GM18498 (cell line): ENCODE measurements at regions not wholly inside any gene's neighbourhood (a gene's known extent, or its start where the extent isn't known, plus 50 kb on each side); places are given as distances from the start of the nearest gene placed in this dataset.
A peak's percentile ranks its signal among the peaks of the same experiment; 100 is the strongest.
"Not testable (repeated sequence)": the region's sequence is repeated elsewhere in the genome, so short reads cannot be mapped to it uniquely, and the experiment has no call there.

Source experiments
- ATAC-seq: cut with Tn5 transposase; IDR thresholded peaks from one replicate; pipeline ENCODE4 v1.9.1; 2021; ENCODE audit warnings: mild to moderate bottlenecking, moderate library complexity; ENCODE audit not compliant: unreplicated experiment

GRCh38 chr6:149127212-149127611, 190.3 kb upstream of the TAB2 start:
- no peak for ATAC-seq

DNA sequence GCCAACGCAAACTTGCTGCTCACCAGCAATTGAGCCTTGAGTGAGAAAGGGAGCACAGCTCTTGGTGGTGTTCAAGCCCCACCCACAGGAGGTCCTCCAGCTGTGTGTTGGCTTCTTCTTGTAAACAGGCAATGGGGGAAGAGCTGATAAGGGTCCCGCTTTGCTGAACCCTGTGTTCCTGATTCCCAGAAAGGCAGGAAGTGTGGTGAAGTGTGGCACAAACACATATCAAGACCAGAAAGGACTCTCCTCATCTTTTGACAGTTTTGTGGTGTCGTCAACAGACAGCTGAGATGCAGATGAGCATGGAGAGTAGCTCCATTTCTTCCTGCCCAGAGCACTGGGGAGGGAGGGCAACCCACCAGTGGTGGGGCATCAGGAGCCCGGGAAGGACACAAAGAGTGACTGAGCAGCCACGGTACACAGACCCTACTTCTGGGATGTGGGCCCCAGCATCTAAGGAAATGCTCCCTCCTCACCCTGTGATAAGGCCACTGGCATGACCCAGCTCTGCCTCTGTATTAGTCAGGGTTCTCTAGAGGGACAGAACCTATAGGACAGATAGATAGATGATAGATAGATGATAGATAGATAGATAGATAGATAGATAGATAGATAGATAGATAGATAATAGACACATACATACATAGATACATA, 188.9 kb upstream of the TAB2 start:
- no peak for ATAC-seq

GRCh38 chr6:149129371-149130077, 188.0 kb upstream of the TAB2 start:
- ATAC-seq, result peak; percentile 54

GRCh38 chr6:149130090-149130489, 187.4 kb upstream of the TAB2 start:
- no peak for ATAC-seq

- ATAC-seq, result no peak
Measured at GRCh38 chr6:149130508-149130907, 187.0 kb upstream of the TAB2 start.

DNA sequence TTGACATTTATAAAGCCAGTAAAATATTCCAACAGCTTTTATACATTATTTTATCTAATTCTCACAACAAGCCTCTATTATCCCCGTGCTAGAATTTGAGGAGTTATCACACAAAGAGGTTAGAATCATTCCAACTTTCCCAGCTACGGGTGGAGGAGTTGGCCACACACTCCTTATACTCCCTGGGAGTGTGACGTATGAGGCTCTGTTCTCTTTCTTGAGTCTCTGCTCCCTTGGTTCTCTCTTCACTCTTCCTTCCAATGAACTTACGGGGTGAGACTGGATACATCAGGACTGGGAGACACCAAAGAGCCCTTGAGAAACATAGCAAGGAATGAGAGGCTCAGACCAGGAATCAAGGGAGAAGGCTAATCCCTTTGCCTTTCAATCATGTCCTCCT, 185.6 kb upstream of the TAB2 start:
- ATAC-seq, result no peak

- ATAC-seq, result no peak
Measured at GRCh38 chr6:149132336-149132735, 185.2 kb upstream of the TAB2 start.

DNA sequence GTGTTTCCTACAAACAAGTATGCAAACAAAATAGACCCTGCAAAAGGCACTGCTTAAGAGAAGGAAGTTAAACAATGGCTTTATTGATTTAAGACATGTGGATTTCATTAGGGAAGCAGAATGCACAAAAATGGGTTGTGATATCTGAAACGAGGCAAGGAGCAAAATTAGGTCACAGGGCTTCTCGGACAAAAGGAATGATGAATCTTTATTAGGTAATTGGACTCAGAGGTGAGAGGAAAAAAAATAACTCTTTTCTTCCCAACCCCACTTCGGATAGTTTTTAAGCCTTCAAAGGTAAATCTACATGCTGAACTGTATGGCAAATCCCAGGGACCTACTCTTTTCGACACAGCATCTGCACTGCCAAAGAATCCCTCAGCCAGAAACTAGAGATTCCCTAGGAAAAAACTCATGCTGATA, 183.0 kb upstream of the TAB2 start:
- no peak for ATAC-seq

- ATAC-seq, result no peak
Measured at GRCh38 chr6:149135809-149136208, 181.7 kb upstream of the TAB2 start.

DNA sequence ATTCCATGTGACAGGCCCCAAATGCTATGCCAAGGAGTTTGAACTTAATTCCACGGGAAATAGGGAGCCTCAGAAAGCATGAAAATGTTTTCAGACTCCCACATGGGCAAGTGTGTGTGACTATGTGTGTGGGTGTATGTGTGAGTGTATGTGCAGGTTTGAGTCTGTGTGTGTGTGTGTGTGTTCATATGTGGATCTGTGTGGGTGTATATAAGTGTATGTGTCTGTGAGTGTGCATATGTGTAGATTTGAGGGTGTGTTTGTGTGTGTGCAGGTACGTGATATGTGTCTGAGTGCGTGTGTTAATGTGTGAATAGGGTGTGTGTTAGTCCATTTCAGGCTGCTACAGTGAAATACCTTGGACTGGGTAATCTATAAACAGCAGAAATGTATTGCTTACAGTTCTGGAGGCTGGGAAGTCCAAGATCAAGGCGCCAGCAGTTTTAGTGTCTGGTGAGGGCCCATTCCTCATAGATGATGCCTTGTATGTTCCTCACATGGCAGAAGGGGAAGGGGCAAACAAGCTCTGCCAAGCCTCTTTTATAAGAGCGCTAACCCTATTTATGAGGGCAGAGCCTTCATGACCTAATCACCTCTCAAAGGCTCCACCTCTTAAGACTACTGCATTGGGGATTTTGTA, 181.1 kb upstream of the TAB2 start:
- ATAC-seq, result no peak

- no peak for ATAC-seq
Measured at GRCh38 chr6:149136913-149137286, 180.6 kb upstream of the TAB2 start.

- no peak for ATAC-seq
Measured at GRCh38 chr6:149137594-149137993, 179.9 kb upstream of the TAB2 start.

DNA sequence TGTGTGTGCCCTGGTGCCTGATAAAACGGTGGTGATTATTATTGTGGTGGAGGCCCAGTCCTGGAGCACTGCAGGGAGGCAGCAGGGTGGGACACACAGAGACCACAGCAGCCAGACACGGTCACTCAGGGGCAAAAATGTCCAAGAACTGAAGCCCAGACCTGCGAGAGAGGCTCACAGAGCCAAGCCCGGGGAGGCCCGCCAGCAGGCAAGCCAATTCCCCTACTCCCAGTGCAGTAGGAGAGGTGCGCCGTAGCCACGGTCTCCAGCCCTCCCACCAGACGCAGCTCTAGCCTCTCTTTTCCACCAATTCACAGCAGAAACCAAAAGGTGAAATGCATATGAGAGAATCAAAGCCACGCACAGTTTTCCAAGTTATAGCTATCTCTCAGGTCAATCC, 179.4 kb upstream of the TAB2 start:
- ATAC-seq, result no peak

GRCh38 chr6:149138699-149139294, 178.7 kb upstream of the TAB2 start:
- ATAC-seq, result no peak

DNA sequence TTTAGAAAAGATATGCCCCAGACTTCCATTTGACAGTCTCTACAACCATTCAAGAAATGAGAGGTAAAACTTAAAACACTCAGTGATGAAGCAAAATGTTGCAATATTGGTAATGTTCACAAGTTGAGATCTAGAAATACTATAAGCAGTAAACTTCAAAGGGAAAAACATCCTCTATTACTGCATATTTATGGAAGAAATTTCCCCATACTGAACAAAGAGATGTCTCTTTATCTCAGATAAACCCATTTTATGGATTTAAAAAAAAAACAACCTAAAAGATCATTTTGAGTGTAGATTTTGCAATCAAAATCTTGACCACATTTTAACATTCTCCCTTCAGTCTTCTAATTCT, 177.8 kb upstream of the TAB2 start:
- no peak for ATAC-seq

- peak; percentile 86 for ATAC-seq
Measured at GRCh38 chr6:149140137-149140909, 177.2 kb upstream of the TAB2 start.

GRCh38 chr6:149140910-149141290, 176.6 kb upstream of the TAB2 start:
- peak; percentile 43 for ATAC-seq

GRCh38 chr6:149142924-149143429, 174.5 kb upstream of the TAB2 start:
- ATAC-seq, result no peak

GRCh38 chr6:149145800-149146199, 171.7 kb upstream of the TAB2 start:
- not testable (repeated sequence) for ATAC-seq

DNA sequence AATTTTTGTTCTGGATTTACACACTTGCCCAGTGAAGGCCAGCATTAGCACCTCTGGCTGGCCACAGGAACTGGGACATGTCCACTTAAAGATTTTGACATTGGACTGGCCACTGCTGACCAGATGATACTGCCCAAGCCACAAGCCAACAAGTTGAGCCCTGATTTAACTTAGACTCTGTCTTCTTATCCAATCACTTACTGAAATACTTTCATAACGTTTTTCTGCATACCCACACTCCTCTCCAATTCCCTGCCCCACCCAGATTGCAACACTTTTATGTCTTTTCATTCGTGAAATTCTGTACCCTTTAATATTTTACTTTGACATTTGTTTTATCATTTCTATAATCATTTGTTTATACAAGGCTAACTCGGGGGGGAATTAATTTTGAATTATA, 170.3 kb upstream of the TAB2 start:
- no peak for ATAC-seq
